MM.1S (cell line): ENCODE measurements at regions not wholly inside any gene's neighbourhood (a gene's known extent, or its start where the extent isn't known, plus 50 kb on each side); places are given as distances from the start of the nearest gene placed in this dataset.

Source experiments
- CTCF ChIP-seq: fragments of 300-600 bp; sonication (generic); IDR thresholded peaks from 2 replicates; pipeline ENCODE4 v1.5.1; 2016; ENCODE audit warnings: antibody characterized with exemption, low read length, mixed read lengths
- EZH2 ChIP-seq: fragments of 300-600 bp; sonication (generic); optimal IDR thresholded peaks from 2 replicates; pipeline ENCODE3; 2017; ENCODE audit warnings: low read depth, mild to moderate bottlenecking, antibody characterized with exemption, low read length, mixed read lengths

- no peak for TF ChIP-seq CTCF
- no peak for TF ChIP-seq EZH2
Measured at GRCh38 chr2:61619561-61619960, 81.4 kb upstream of the XPO1 start.
